ENCODE measurements at regions not wholly inside any gene's neighbourhood (a gene's known extent, or its start where the extent isn't known, plus 50 kb on each side); places are given as distances from the start of the nearest gene placed in this dataset.

DNA sequence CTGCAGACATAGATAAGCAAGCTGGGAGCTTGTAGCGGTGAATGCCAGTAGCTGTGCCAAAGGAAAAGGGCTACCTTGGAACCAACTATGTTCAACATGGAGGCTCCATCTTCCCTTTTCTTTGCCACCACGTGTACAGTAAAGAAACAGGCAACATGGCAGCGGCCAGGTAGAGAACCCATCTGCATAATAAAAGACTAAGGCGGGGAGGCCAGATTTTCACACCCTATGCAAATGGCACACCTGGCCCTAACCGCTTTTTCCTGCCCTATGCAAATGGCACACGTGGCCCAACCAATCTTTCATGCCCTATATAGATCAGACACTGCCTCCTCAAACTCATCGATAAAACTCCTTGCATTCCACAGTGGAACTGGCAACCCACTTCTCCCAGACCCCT, 477.5 kb upstream of the EDIL3 start:
- H3K4me1 Mint-ChIP-seq: no peaks in the 10 kb centered on the region
- H3K27ac Mint-ChIP-seq: no peak overlapping the region
- H3K36me3 Mint-ChIP-seq: peaks cover 14% of the 10 kb centered on the region
- WGBS (ENCODE audit: insufficient coverage): 89% methylated on average over 7 of the region's 7 CpGs
- Histone ChIP-seq H3K4me1 (ENCODE audit: control insufficient read depth, insufficient read depth, low read length) (no peaks in the 10 kb centered on the region), H3K4me3 (ENCODE audit: low read length) (no peak overlapping the region), H3K9me3 (ENCODE audit: control insufficient read depth, insufficient read depth, low read length) (no peaks in the 10 kb centered on the region), H3K27ac (ENCODE audit: low read length) (no peak overlapping the region), H3K36me3 (ENCODE audit: control insufficient read depth, insufficient read depth, low read length) (no peaks in the 10 kb centered on the region), H3K27me3 (ENCODE audit: control insufficient read depth, insufficient read depth, low read length) (no peaks in the 10 kb centered on the region)
- H3K4me3 Mint-ChIP-seq: no peak overlapping the region
- H3K27me3 Mint-ChIP-seq (ENCODE audit: low read depth in 2 of 2): no peaks in the 10 kb centered on the region
- intact Hi-C loops (cut with micrococcal nuclease): no loop called here
- ATAC-seq (no peak), DNase-seq (no peak)
- H3K9me3 Mint-ChIP-seq: peaks cover 12 to 19% of the 10 kb centered on the region in 2 donors
- TF ChIP-seq, protein P1, sequence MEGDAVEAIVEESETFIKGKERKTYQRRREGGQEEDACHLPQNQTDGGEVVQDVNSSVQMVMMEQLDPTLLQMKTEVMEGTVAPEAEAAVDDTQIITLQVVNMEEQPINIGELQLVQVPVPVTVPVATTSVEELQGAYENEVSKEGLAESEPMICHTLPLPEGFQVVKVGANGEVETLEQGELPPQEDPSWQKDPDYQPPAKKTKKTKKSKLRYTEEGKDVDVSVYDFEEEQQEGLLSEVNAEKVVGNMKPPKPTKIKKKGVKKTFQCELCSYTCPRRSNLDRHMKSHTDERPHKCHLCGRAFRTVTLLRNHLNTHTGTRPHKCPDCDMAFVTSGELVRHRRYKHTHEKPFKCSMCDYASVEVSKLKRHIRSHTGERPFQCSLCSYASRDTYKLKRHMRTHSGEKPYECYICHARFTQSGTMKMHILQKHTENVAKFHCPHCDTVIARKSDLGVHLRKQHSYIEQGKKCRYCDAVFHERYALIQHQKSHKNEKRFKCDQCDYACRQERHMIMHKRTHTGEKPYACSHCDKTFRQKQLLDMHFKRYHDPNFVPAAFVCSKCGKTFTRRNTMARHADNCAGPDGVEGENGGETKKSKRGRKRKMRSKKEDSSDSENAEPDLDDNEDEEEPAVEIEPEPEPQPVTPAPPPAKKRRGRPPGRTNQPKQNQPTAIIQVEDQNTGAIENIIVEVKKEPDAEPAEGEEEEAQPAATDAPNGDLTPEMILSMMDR (IDR thresholded peaks at IDR 0.05): no peak

DNA sequence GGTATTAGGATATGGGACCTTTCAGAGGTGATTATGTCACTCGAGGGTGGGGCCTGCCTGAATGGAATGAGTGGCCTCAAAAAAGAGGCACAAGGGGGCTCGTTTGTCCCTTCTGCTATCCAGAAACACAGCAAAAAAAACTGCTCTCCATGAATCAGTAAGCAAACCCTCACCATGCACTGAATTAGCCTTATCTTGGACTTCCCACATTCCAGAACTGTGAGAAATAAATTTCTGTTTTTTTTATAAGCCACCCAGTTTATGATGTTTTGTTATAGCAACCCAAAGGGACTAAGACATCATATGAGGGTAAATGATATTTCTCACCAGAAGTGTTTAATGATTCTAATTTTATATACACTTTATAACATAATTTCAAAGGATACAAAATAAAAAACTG, 476.6 kb upstream of the EDIL3 start:
- no peaks in the 10 kb centered on the region for H3K9me3 ChIP-seq (ENCODE audit: control insufficient read depth, insufficient read depth, low read length)
- Mint-ChIP-seq H3K4me1 (no peaks in the 10 kb centered on the region), H3K9me3 (peaks cover 16 to 23% of the 10 kb centered on the region in 2 donors), H3K27ac (no peak overlapping the region), H3K36me3 (peaks cover 14% of the 10 kb centered on the region), H3K27me3 (ENCODE audit: low read depth in 2 of 2) (no peaks in the 10 kb centered on the region), H3K4me3 (no peak overlapping the region)
- TF ChIP-seq, protein P1 (IDR thresholded peaks at IDR 0.05): no peak
- H3K27me3 ChIP-seq (ENCODE audit: control insufficient read depth, insufficient read depth, low read length): no peaks in the 10 kb centered on the region
- intact Hi-C loops (cut with micrococcal nuclease): no loop called here
- no peaks in the 10 kb centered on the region for H3K36me3 ChIP-seq (ENCODE audit: control insufficient read depth, insufficient read depth, low read length)
- 90% methylated on average over 2 of the region's 2 CpGs for WGBS (ENCODE audit: insufficient coverage)
- H3K4me3 ChIP-seq (ENCODE audit: low read length): no peak overlapping the region
- ATAC-seq (no peak), DNase-seq (no peak)
- no peak overlapping the region for H3K27ac ChIP-seq (ENCODE audit: low read length)
- no peaks in the 10 kb centered on the region for H3K4me1 ChIP-seq (ENCODE audit: control insufficient read depth, insufficient read depth, low read length)

DNA sequence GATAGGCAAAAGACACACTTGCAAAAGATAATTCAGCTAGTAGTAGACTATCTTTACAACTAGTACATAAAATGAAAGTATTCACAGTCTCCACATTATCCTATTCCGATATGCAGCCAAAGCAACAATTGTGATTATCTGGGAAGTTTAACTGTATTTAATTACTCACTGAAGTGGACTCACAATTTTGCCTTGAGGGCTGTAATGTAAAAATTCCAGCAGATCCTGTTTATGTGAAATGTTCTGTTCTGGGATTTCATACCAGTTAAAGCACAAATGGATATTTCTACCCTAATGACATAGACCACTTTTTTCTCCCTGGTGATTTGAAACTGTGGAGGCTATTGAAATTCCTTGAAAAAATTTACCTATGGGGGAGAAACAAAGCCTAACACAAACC, 474.4 kb upstream of the EDIL3 start:
- DNase-seq (no peak), ATAC-seq (no peak)
- peaks cover 14% of the 10 kb centered on the region for H3K36me3 Mint-ChIP-seq
- no peak overlapping the region for H3K4me3 Mint-ChIP-seq
- H3K9me3 Mint-ChIP-seq: peaks cover 13 to 23% of the 10 kb centered on the region in 2 donors
- intact Hi-C loops (cut with micrococcal nuclease): no loop called here
- H3K27ac Mint-ChIP-seq: no peak overlapping the region
- TF ChIP-seq, protein P1 (IDR thresholded peaks at IDR 0.05): no peak
- Histone ChIP-seq H3K27me3 (ENCODE audit: control insufficient read depth, insufficient read depth, low read length) (no peaks in the 10 kb centered on the region), H3K36me3 (ENCODE audit: control insufficient read depth, insufficient read depth, low read length) (no peaks in the 10 kb centered on the region), H3K9me3 (ENCODE audit: control insufficient read depth, insufficient read depth, low read length) (no peaks in the 10 kb centered on the region), H3K4me3 (ENCODE audit: low read length) (no peak overlapping the region), H3K4me1 (ENCODE audit: control insufficient read depth, insufficient read depth, low read length) (no peaks in the 10 kb centered on the region), H3K27ac (ENCODE audit: low read length) (no peak overlapping the region)
- H3K27me3 Mint-ChIP-seq (ENCODE audit: low read depth in 2 of 2): no peaks in the 10 kb centered on the region
- no CpG with 5 or more reads among the region's 1 CpG for WGBS (ENCODE audit: insufficient coverage)
- H3K4me1 Mint-ChIP-seq: no peaks in the 10 kb centered on the region

DNA sequence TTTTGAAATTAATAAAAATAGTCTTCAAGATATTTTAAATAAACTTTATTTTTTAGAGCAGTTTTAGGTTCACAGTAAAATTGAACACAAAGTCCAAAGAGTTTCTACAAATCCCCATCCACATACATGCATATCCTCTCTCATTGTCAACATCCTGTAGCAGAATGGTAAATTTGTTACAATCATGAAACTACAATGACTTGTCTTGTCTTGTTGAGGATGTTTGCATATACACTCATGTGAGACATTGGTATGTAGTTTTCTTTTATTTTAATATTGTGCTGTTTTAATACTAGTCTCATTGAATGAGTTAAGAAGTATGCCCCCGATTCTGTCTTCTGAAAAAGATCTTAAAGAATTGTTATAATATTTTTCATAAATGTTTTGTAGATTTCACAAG, 447.0 kb upstream of the EDIL3 start:
- H3K27ac Mint-ChIP-seq: no peak overlapping the region
- peaks cover 9 to 21% of the 10 kb centered on the region in 2 donors for H3K9me3 Mint-ChIP-seq
- Histone ChIP-seq H3K27me3 (ENCODE audit: control insufficient read depth, insufficient read depth, low read length) (no peaks in the 10 kb centered on the region), H3K9me3 (ENCODE audit: control insufficient read depth, insufficient read depth, low read length) (peaks cover 10% of the 10 kb centered on the region), H3K4me1 (ENCODE audit: control insufficient read depth, insufficient read depth, low read length) (no peaks in the 10 kb centered on the region), H3K27ac (ENCODE audit: low read length) (no peak overlapping the region), H3K4me3 (ENCODE audit: low read length) (no peak overlapping the region), H3K36me3 (ENCODE audit: control insufficient read depth, insufficient read depth, low read length) (no peaks in the 10 kb centered on the region)
- no peaks in the 10 kb centered on the region for H3K27me3 Mint-ChIP-seq (ENCODE audit: low read depth in 2 of 2)
- H3K36me3 Mint-ChIP-seq: peaks cover 4% of the 10 kb centered on the region
- DNase-seq (no peak), ATAC-seq (no peak)
- intact Hi-C loops (cut with micrococcal nuclease): no loop called here
- WGBS (ENCODE audit: insufficient coverage): no CpG with 5 or more reads among the region's 1 CpG
- no peak overlapping the region for H3K4me3 Mint-ChIP-seq
- H3K4me1 Mint-ChIP-seq: no peaks in the 10 kb centered on the region
- TF ChIP-seq, protein P1 (IDR thresholded peaks at IDR 0.05): no peak
